Activated CD8-positive, alpha-beta T cell treated with anti-CD3 and anti-CD28 coated beads for 36 hours (primary cell): ENCODE measurements at regions not wholly inside any gene's neighbourhood (a gene's known extent, or its start where the extent isn't known, plus 50 kb on each side); places are given as distances from the start of the nearest gene placed in this dataset.

ENCODE experiments used
- ATAC-seq: fragments of 200-7000 bp; cut with Tn5 transposase; one replicate; pipeline ENCODE4 v1.10.0; 2021; ENCODE audit warnings: mild to moderate bottlenecking, moderate library complexity
- CTCF ChIA-PET: fragments of 350-600 bp; sonication (Branson Sonifier 250); formaldehyde crosslinking; loops from one replicate; lab custom pipeline; 2021; ENCODE audit warnings: antibody characterized with exemption; lab: Charles Lee
- POLR2A ChIA-PET: fragments of 350-600 bp; sonication (Branson Sonifier 250); formaldehyde crosslinking; loops from one replicate; lab custom pipeline; 2021; ENCODE audit warnings: antibody characterized with exemption; lab: Charles Lee
- DNase-seq: peaks from one replicate; pipeline ENCODE4 v3.0.0-alpha.2; 2020
- H3K27ac Mint-ChIP-seq: one replicate; pipeline ENCODE4 v1.8.0; 2021; ENCODE audit warnings: mild to moderate bottlenecking, mixed read lengths
- H3K27me3 Mint-ChIP-seq: one replicate; pipeline ENCODE4 v1.8.0; 2021; ENCODE audit warnings: mixed read lengths
- H3K36me3 Mint-ChIP-seq: one replicate; pipeline ENCODE4 v1.8.0; 2021; ENCODE audit warnings: low read depth, mixed read lengths
- H3K4me1 Mint-ChIP-seq: one replicate; pipeline ENCODE4 v1.8.0; 2021; ENCODE audit warnings: low read depth, mixed read lengths
- H3K4me3 Mint-ChIP-seq: one replicate; pipeline ENCODE4 v1.8.0; 2021; ENCODE audit warnings: mild to moderate bottlenecking, moderate library complexity, mixed read lengths
- H3K9me3 Mint-ChIP-seq: one replicate; pipeline ENCODE4 v1.8.0; 2021; ENCODE audit warnings: mixed read lengths
- intact Hi-C: fragments of 100-400 bp; cut with micrococcal nuclease; formaldehyde crosslinking; loops from one replicate; pipeline ENCODE4 v1.10.0; 2022
- TF ChIP-seq, protein P1 (sequence below): fragments of 200-600 bp; IDR thresholded peaks from one replicate; pipeline ENCODE4 v1.8.0; 2022; ENCODE audit warnings: antibody characterized with exemption, mild to moderate bottlenecking

DNA sequence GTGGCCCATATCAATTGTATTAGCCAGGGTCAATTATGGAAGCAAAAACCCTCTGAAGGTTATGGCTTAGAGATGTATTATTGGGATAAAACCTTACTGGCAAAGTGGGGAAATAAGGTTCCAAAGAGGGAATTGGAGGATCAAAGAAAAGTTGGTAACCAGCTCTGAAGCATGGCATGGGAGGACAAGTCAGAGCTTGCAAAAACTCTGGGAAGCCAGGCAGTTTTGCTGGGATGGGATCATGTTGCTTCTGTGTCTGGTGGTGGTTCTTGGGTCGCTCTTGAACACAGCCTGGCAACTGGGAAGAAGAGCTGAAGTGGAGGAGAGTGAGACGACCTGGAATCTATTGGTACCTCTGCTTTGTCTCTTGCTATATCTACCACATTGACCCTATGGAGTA lies 162.6 kb downstream of the PMAIP1 start:
- Mint-ChIP-seq H3K36me3 (no peaks in the 10 kb centered on the region), H3K27me3 (peaks cover 6% of the 10 kb centered on the region), H3K27ac (no peak overlapping the region), H3K9me3 (no peaks in the 10 kb centered on the region), H3K4me1 (no peaks in the 10 kb centered on the region), H3K4me3 (no peak overlapping the region)
- TF ChIP-seq, protein P1, sequence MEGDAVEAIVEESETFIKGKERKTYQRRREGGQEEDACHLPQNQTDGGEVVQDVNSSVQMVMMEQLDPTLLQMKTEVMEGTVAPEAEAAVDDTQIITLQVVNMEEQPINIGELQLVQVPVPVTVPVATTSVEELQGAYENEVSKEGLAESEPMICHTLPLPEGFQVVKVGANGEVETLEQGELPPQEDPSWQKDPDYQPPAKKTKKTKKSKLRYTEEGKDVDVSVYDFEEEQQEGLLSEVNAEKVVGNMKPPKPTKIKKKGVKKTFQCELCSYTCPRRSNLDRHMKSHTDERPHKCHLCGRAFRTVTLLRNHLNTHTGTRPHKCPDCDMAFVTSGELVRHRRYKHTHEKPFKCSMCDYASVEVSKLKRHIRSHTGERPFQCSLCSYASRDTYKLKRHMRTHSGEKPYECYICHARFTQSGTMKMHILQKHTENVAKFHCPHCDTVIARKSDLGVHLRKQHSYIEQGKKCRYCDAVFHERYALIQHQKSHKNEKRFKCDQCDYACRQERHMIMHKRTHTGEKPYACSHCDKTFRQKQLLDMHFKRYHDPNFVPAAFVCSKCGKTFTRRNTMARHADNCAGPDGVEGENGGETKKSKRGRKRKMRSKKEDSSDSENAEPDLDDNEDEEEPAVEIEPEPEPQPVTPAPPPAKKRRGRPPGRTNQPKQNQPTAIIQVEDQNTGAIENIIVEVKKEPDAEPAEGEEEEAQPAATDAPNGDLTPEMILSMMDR, result no peak
- intact Hi-C loops, result no loop called here
- DNase-seq (no peak), ATAC-seq (no peak)
- ChIA-PET POLR2A (no interaction called here), CTCF (no interaction called here)

DNA sequence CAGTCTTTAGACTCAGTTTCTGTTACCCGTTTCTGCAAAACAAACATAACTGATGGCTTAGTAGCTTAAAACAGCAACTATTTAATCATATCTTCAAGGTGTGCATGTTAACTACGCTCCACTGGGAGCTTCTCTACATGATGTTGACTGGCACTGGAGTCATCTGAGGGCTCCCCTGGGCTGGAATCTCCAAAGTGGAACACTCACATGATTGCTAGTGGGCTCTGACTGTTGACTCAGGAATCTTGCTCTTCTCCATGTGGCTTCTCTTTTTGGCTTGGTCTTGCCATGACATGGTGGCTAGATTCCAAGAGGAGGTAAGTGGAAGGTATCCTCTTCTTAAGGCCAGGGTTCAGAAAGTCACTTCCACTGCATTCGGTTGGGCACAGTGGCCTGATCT lies 160.8 kb downstream of the PMAIP1 start:
- TF ChIP-seq, protein P1, result no peak
- H3K4me3 Mint-ChIP-seq, result no peak overlapping the region
- peaks cover 6% of the 10 kb centered on the region for H3K27me3 Mint-ChIP-seq
- no peaks in the 10 kb centered on the region for H3K36me3 Mint-ChIP-seq
- no peak overlapping the region for H3K27ac Mint-ChIP-seq
- intact Hi-C loops, result no loop called here
- DNase-seq, result no peak
- ChIA-PET POLR2A (no interaction called here), CTCF (no interaction called here)
- H3K4me1 Mint-ChIP-seq, result no peaks in the 10 kb centered on the region
- H3K9me3 Mint-ChIP-seq, result no peaks in the 10 kb centered on the region
- ATAC-seq, result no peak

DNA sequence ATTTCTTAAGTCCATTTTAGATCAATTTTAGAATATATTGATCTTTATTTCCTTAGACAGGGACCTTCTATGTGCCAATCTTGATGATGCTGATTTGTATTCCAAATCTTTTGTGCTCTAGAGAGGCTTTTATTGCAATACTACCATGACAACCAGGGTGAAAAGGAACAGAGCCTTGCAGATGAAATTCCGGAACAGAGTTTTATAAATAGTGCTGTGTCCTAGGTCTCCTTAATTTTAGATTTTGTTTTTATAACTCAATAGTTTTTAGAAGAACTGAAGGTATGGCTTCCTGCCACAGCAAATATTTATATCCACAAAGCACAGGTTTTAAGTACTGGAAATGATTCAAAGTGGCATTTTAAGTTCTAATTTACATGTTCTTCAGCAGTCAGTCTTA lies 160.2 kb downstream of the PMAIP1 start:
- H3K4me1 Mint-ChIP-seq, result no peaks in the 10 kb centered on the region
- CTCF ChIA-PET, result no interaction called here

DNA sequence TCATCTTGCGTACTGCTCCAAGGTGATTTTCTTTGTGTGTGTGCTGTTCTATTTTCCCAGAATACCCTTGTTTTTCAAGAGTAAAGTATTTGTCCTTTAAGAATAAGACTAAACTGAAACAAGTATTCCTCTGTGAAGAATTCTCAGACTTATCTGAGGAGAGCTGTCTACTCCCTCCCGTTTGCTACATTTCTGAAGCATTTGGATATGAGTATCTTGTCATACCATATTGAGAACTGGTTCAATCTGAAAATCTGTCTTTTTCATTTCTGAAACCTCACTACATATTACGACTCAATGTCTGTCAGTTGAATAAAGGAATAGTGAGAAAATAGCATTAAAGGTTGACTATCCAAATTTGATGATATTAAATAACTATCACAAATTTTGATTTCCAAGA lies 159.4 kb downstream of the PMAIP1 start:
- ATAC-seq (no peak), DNase-seq (no peak)
- ChIA-PET CTCF (no interaction called here), POLR2A (no interaction called here)
- H3K27ac Mint-ChIP-seq, result no peak overlapping the region
- no peaks in the 10 kb centered on the region for H3K36me3 Mint-ChIP-seq
- H3K9me3 Mint-ChIP-seq, result no peaks in the 10 kb centered on the region
- peaks cover 6% of the 10 kb centered on the region for H3K27me3 Mint-ChIP-seq
- intact Hi-C loops, result no loop called here
- no peak overlapping the region for H3K4me3 Mint-ChIP-seq
- TF ChIP-seq, protein P1, result no peak
- no peaks in the 10 kb centered on the region for H3K4me1 Mint-ChIP-seq

More for the DNA sequence above, 160.2 kb downstream of the PMAIP1 start:
- no peak for ATAC-seq
- intact Hi-C loops, result no loop called here
- POLR2A ChIA-PET, result no interaction called here
- Mint-ChIP-seq H3K36me3 (no peaks in the 10 kb centered on the region), H3K4me3 (no peak overlapping the region), H3K9me3 (no peaks in the 10 kb centered on the region), H3K27ac (no peak overlapping the region), H3K27me3 (peaks cover 6% of the 10 kb centered on the region)
- TF ChIP-seq, protein P1, result no peak
- DNase-seq, result no peak

DNA sequence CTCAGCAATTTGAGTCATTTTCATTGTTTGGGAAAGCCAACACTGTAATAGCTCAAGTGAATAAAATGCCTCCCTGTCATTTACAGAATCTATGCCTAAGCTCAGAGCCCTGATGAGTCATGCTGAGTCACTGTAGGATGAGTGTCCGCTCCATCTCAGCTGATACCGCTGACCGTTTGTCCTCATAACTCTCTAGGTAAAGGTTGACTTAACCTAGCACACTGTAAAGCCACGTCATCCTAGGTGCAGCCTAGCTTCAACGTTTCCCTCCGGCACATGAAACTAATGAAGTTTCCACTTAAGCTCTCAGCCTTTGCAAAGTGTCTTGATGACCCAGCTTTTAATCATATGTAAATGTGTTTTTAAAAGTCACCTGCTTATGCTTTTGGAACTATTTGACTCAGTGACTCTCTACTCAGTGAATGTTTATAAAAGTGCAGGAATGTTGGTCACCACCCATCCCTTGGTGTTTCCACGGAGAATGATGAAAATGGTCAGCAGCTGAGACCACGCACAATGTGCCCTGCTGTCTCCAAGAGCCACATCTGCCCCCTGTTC lies 154.0 kb downstream of the PMAIP1 start:
- CTCF ChIA-PET, result no interaction called here
- TF ChIP-seq, protein P1, result no peak
- POLR2A ChIA-PET, result no interaction called here
- Mint-ChIP-seq H3K27ac (no peak overlapping the region), H3K9me3 (peaks cover 1% of the 10 kb centered on the region), H3K36me3 (no peaks in the 10 kb centered on the region), H3K27me3 (peaks cover 2% of the 10 kb centered on the region), H3K4me1 (no peaks in the 10 kb centered on the region), H3K4me3 (no peak overlapping the region)
- ATAC-seq (no peak), DNase-seq (no peak)
- intact Hi-C loops, result no loop called here
